HL-60 (cell line): ENCODE measurements at regions not wholly inside any gene's neighbourhood (a gene's known extent, or its start where the extent isn't known, plus 50 kb on each side); places are given as distances from the start of the nearest gene placed in this dataset.
A peak's percentile ranks its signal among the peaks of the same experiment; 100 is the strongest.

Experiments
- DNase-seq, 2 experiments: peaks; one replicate each; pipeline ENCODE4 v3.0.0-alpha.2; 2010 to 2020; ENCODE audit warnings: low read depth in 1 of 2, low spot score in 1 of 2
- H3K27ac ChIP-seq: fragments of 250-450 bp; sonication (Bioruptor Pico); replicated peaks from 2 replicates; pipeline ENCODE4 v1.5.1; 2020; ENCODE audit warnings: mild to moderate bottlenecking, moderate library complexity
- H3K27me3 ChIP-seq: fragments of 250-450 bp; sonication (Bioruptor Pico); 2 replicates; pipeline ENCODE4 v1.5.1; 2021; ENCODE audit warnings: mild to moderate bottlenecking, moderate library complexity; ENCODE audit not compliant: insufficient read depth, poor library complexity, severe bottlenecking
- H3K4me3 ChIP-seq: replicated peaks from 2 replicates; pipeline ENCODE4 v1.5.1; 2011; ENCODE audit warnings: mild to moderate bottlenecking, control low read depth, low read length; ENCODE audit not compliant: insufficient read depth
- CTCF ChIP-seq: IDR thresholded peaks from one replicate; pipeline ENCODE4 v1.5.1; 2011; ENCODE audit warnings: low read length, control low read depth, inconsistent platforms; ENCODE audit not compliant: insufficient read depth
- GABPA ChIP-seq: IDR thresholded peaks from 2 replicates; pipeline ENCODE4 v1.6.1; 2012; ENCODE audit warnings: low read depth
- POLR2AphosphoS5 ChIP-seq: IDR thresholded peaks from 2 replicates; pipeline ENCODE4 v1.6.1; 2012; ENCODE audit warnings: low read depth
- SPI1 ChIP-seq: IDR thresholded peaks from 2 replicates; pipeline ENCODE4 v1.6.1; 2012; ENCODE audit warnings: low read depth, mild to moderate bottlenecking, borderline replicate concordance
- TF ChIP-seq, protein P1 (sequence below): IDR thresholded peaks from 2 replicates; pipeline ENCODE4 v1.6.1; 2012; ENCODE audit warnings: low read depth; ENCODE audit not compliant: insufficient replicate concordance

DNA sequence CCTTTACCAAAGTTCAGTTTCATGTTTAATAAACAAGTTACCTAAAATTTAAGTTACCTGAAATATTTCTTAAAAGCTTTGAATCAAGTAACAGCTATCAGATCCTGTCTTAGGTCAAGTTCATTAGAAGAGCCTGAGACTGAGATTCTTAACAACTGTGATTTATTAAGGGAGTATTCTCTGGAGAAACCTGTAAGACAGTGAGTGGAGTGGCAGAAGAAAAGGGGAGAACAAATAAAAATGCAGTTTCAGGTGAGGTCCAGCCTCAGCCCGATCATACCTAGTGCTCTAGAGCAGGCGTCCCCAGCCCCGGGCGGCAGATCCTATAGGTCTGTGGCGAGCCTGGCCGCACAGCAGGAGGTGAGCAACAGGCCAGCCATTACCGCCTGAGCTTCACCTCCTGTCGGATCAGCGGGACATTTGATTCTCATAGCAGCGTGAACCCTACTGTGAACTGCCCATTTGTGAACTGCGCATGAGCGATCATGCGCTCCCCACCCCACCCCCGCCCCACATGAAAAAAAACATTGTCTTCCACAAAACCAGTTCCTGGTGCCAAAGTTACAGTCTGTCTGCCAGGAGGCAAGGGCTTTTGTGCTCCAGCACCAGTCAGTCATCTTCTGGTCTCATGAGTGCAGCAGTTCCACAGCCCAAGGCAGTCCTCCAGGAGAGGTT lies 59.2 kb upstream of the ADGRB3 start:
- no peak for DNase-seq
- Histone ChIP-seq H3K27ac (no peak overlapping the region), H3K4me3 (no peak overlapping the region), H3K27me3 (no peaks in the 10 kb centered on the region)
- TF ChIP-seq POLR2AphosphoS5: no peak
- TF ChIP-seq, protein P1, sequence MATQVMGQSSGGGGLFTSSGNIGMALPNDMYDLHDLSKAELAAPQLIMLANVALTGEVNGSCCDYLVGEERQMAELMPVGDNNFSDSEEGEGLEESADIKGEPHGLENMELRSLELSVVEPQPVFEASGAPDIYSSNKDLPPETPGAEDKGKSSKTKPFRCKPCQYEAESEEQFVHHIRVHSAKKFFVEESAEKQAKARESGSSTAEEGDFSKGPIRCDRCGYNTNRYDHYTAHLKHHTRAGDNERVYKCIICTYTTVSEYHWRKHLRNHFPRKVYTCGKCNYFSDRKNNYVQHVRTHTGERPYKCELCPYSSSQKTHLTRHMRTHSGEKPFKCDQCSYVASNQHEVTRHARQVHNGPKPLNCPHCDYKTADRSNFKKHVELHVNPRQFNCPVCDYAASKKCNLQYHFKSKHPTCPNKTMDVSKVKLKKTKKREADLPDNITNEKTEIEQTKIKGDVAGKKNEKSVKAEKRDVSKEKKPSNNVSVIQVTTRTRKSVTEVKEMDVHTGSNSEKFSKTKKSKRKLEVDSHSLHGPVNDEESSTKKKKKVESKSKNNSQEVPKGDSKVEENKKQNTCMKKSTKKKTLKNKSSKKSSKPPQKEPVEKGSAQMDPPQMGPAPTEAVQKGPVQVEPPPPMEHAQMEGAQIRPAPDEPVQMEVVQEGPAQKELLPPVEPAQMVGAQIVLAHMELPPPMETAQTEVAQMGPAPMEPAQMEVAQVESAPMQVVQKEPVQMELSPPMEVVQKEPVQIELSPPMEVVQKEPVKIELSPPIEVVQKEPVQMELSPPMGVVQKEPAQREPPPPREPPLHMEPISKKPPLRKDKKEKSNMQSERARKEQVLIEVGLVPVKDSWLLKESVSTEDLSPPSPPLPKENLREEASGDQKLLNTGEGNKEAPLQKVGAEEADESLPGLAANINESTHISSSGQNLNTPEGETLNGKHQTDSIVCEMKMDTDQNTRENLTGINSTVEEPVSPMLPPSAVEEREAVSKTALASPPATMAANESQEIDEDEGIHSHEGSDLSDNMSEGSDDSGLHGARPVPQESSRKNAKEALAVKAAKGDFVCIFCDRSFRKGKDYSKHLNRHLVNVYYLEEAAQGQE: no peak

DNA sequence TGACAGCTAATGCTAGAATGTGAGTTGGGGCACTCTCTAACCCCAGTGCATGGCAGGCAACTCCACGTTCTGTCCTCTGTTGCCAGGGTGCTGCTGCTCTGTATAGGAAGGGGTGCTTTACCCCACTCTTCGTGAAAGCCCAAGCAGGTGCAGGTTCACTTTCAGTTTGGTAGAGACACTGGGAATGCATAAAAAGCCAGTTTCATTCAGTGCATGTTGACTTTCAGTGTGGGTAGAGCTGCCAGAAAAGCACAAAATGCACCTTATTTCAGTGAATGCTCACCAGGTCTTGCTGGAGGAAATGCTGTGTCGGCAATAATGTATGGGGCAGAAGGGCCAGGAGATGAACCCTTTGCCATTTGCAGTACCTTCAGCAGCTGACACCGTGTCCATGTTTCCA lies 62.1 kb upstream of the ADGRB3 start:
- Histone ChIP-seq H3K4me3 (no peak overlapping the region), H3K27ac (no peak overlapping the region), H3K27me3 (no peaks in the 10 kb centered on the region)
- DNase-seq: no peak
- no peak for TF ChIP-seq GABPA
- TF ChIP-seq, protein P1: no peak
- no peak for TF ChIP-seq POLR2AphosphoS5
- TF ChIP-seq CTCF: no peak
- no peak for TF ChIP-seq SPI1

GRCh38 chr6:68572525-68572924 lies 62.6 kb upstream of the ADGRB3 start:
- H3K4me3 ChIP-seq: no peak overlapping the region
- no peak overlapping the region for H3K27ac ChIP-seq
- peak in 1 of 2 experiments; percentile 28 for DNase-seq
- H3K27me3 ChIP-seq: no peaks in the 10 kb centered on the region
- TF ChIP-seq CTCF (peak; percentile 55), GABPA (no peak)

GRCh38 chr6:68559716-68560115 lies 75.4 kb upstream of the ADGRB3 start:
- TF ChIP-seq, protein P1: no peak
- TF ChIP-seq POLR2AphosphoS5 (no peak), SPI1 (no peak), GABPA (no peak), CTCF (no peak)
- no peak overlapping the region for H3K4me3 ChIP-seq

More at GRCh38 chr6:68559716-68560115, 75.4 kb upstream of the ADGRB3 start:
- DNase-seq: no peak
- Histone ChIP-seq H3K27ac (no peak overlapping the region), H3K27me3 (no peaks in the 10 kb centered on the region)
